ENCODE measurements at regions not wholly inside any gene's neighbourhood (a gene's known extent, or its start where the extent isn't known, plus 50 kb on each side); places are given as distances from the start of the nearest gene placed in this dataset. TPM values are rescaled to one million over a fixed set of nuclear protein-coding genes. Genes with fewer than 3 reads are reported as not detected.

GRCh38 chr18:22883179-22883578 lies 49.9 kb upstream of the RBBP8 start:
- FAIRE-seq (no peak), ATAC-seq (no peak), DNase-seq (ENCODE audit: low read depth, low spot score) (no peak)
- Histone ChIP-seq H3K27me3 (replicated peaks in 1 of 2; ENCODE audit: control insufficient read depth in 2 of 2, insufficient read depth in 2 of 2, low read length in 1 of 2) (no peaks in the 10 kb centered on the region), H4K20me1 (ENCODE audit: control insufficient read depth, insufficient read depth) (no peaks in the 10 kb centered on the region), H3K9me3 (replicated peaks; ENCODE audit: control insufficient read depth, insufficient read depth, low read length) (no peaks in the 10 kb centered on the region), H2AFZ (ENCODE audit: control insufficient read depth, low read depth, low read length) (no peak overlapping the region), H3K4me1 (ENCODE audit: control insufficient read depth, insufficient read depth, low read length) (no peaks in the 10 kb centered on the region), H3K9ac (ENCODE audit: control insufficient read depth, insufficient read depth, low read length) (no peak overlapping the region), H3K27ac (ENCODE audit: control insufficient read depth, insufficient read depth) (no peak overlapping the region), H3K79me2 (ENCODE audit: control insufficient read depth, insufficient read depth, low read length) (no peaks in the 10 kb centered on the region), H3K4me3 (no peak overlapping the region), H3K36me3 (ENCODE audit: control insufficient read depth in 2 of 2, insufficient read depth in 2 of 2, low read length in 1 of 2) (no peaks in the 10 kb centered on the region), H3K4me2 (ENCODE audit: control insufficient read depth, insufficient read depth) (no peak overlapping the region)
- WGBS (ENCODE audit: insufficient coverage, insufficient replicate concordance, low lambda C conversion rate, missing lambda C conversion rate) = 15% methylated on average over 2 of the region's 2 CpGs
- CTCF ChIA-PET = interaction anchor here (0.6 to 1.4 kb wide), 4 partner anchors 46 to 858 kb away, joined by 3 to 5 read pairs (median 3); no protein-coding TSS in a partner anchor
- POLR2A ChIA-PET = interaction anchor here (0.6 kb wide), 1 partner anchor 241 kb away, joined by 5 read pairs; no protein-coding TSS in a partner anchor
- BruUV-seq (replicated peaks) = no TSS peak
- in situ Hi-C loops (cut with MboI) (no loop called here), intact Hi-C loops (cut with micrococcal nuclease; ENCODE audit: unreplicated experiment) (no loop called here)
- TF ChIP-seq, protein P1, sequence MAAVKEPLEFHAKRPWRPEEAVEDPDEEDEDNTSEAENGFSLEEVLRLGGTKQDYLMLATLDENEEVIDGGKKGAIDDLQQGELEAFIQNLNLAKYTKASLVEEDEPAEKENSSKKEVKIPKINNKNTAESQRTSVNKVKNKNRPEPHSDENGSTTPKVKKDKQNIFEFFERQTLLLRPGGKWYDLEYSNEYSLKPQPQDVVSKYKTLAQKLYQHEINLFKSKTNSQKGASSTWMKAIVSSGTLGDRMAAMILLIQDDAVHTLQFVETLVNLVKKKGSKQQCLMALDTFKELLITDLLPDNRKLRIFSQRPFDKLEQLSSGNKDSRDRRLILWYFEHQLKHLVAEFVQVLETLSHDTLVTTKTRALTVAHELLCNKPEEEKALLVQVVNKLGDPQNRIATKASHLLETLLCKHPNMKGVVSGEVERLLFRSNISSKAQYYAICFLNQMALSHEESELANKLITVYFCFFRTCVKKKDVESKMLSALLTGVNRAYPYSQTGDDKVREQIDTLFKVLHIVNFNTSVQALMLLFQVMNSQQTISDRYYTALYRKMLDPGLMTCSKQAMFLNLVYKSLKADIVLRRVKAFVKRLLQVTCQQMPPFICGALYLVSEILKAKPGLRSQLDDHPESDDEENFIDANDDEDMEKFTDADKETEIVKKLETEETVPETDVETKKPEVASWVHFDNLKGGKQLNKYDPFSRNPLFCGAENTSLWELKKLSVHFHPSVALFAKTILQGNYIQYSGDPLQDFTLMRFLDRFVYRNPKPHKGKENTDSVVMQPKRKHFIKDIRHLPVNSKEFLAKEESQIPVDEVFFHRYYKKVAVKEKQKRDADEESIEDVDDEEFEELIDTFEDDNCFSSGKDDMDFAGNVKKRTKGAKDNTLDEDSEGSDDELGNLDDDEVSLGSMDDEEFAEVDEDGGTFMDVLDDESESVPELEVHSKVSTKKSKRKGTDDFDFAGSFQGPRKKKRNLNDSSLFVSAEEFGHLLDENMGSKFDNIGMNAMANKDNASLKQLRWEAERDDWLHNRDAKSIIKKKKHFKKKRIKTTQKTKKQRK (IDR thresholded peaks at IDR 0.05; ENCODE audit: low read depth, low read length) = no peak
- TF ChIP-seq, protein P2, sequence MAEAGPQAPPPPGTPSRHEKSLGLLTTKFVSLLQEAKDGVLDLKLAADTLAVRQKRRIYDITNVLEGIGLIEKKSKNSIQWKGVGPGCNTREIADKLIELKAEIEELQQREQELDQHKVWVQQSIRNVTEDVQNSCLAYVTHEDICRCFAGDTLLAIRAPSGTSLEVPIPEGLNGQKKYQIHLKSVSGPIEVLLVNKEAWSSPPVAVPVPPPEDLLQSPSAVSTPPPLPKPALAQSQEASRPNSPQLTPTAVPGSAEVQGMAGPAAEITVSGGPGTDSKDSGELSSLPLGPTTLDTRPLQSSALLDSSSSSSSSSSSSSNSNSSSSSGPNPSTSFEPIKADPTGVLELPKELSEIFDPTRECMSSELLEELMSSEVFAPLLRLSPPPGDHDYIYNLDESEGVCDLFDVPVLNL (IDR thresholded peaks at IDR 0.05; ENCODE audit: low read depth, low read length) = no peak
- TF ChIP-seq NR2C2 (IDR thresholded peaks at IDR 0.05; ENCODE audit: borderline replicate concordance, control insufficient read depth, insufficient read length, low read depth) = no peak
- no peak for TF ChIP-seq EED (IDR thresholded peaks at IDR 0.05; ENCODE audit: low read depth)
- TF ChIP-seq, protein P3, sequence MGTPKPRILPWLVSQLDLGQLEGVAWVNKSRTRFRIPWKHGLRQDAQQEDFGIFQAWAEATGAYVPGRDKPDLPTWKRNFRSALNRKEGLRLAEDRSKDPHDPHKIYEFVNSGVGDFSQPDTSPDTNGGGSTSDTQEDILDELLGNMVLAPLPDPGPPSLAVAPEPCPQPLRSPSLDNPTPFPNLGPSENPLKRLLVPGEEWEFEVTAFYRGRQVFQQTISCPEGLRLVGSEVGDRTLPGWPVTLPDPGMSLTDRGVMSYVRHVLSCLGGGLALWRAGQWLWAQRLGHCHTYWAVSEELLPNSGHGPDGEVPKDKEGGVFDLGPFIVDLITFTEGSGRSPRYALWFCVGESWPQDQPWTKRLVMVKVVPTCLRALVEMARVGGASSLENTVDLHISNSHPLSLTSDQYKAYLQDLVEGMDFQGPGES (IDR thresholded peaks at IDR 0.05) = no peak
- RAD21 ChIA-PET (ENCODE audit: unreplicated experiment) = no interaction called here
- SMC1A ChIA-PET (ENCODE audit: uncharacterized antibody, unreplicated experiment) = interaction anchor here (0.9 to 1.0 kb wide), 2 partner anchors 25 to 33 kb away, joined by 3 read pairs; no protein-coding TSS in a partner anchor

Small RNA genes in the stretch of these regions (small RNA-seq; reads per million reads assigned to genes)
- gene RNU6-1032P = not detected

Measured in GM12878 (cell line).